C4-2B (cell line): ENCODE measurements at regions not wholly inside any gene's neighbourhood (a gene's known extent, or its start where the extent isn't known, plus 50 kb on each side); places are given as distances from the start of the nearest gene placed in this dataset.

ENCODE experiments used
- H3K27ac ChIP-seq: fragments of 450-650 bp; 2 replicates; pipeline ENCODE4 v1.5.1; 2017
- ZFX ChIP-seq: fragments of 450-650 bp; IDR thresholded peaks from 2 replicates; pipeline ENCODE4 v1.6.1; 2017
- TF ChIP-seq, protein P1 (sequence below): fragments of 450-650 bp; conservative IDR thresholded peaks from 2 replicates; pipeline ENCODE4 v1.5.1; 2017; ENCODE audit warnings: mild to moderate bottlenecking

DNA sequence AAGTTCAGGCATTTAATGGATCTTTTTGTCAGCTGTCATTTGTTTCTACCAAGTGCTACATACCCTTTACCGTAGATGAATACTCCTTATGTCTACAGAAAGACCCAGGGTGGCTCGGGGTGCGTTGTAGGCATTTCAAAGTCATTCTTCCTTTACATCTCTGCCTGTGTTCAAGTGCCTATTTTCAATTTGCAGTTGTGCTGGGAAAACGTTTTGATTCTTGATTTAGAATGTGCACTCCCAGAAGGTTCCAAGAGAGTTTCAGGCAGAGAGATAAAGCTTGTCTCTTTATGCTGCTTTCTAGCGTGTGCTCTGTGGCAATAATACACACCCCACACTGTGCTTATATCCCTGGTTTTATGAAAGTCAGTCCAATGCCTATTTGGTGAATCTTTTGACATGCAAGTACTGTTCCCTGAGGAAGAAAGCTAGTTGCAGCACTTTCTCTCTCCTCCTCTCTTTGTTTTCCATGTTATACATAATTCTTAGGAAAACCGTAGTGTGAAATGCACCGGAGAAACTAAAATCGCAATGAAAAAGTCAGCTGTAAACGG, 828.1 kb upstream of the ZNF608 start:
- H3K27ac ChIP-seq: no peak overlapping the region
- TF ChIP-seq ZFX: no peak
- TF ChIP-seq, protein P1, sequence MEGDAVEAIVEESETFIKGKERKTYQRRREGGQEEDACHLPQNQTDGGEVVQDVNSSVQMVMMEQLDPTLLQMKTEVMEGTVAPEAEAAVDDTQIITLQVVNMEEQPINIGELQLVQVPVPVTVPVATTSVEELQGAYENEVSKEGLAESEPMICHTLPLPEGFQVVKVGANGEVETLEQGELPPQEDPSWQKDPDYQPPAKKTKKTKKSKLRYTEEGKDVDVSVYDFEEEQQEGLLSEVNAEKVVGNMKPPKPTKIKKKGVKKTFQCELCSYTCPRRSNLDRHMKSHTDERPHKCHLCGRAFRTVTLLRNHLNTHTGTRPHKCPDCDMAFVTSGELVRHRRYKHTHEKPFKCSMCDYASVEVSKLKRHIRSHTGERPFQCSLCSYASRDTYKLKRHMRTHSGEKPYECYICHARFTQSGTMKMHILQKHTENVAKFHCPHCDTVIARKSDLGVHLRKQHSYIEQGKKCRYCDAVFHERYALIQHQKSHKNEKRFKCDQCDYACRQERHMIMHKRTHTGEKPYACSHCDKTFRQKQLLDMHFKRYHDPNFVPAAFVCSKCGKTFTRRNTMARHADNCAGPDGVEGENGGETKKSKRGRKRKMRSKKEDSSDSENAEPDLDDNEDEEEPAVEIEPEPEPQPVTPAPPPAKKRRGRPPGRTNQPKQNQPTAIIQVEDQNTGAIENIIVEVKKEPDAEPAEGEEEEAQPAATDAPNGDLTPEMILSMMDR: no peak

DNA sequence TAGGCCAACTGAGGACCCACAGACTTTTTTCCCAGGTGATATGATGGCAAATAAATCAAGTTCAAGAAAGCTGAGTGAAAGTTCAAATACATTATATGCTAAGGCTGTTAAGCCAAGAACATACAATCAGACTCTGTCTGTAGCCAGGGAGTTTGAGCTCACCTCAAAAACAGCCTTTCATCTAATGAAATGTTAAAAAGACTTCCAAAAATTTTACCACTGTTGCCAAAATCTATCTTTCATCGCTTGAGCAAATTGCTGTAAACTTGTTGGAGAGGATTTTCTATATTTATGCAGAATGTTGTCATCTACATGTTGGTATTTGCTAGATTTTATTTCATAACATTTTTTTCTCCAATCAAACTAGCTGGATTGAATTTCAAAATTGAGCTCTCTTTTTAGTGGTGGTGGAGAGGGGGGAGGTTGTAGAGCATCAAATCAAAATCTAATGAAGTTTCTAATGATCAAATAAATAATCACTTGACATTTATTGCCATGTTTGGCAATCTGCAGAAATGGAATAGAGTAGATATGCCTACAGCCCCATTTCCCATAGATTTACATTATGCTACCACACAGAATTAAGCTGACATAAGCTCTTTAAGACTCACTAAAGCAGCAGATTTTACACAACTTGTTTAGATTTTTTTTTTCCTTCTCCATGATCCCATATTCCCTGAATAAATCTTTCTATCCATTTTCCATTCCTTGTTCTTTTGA, 828.9 kb upstream of the ZNF608 start:
- TF ChIP-seq, protein P1: no peak
- H3K27ac ChIP-seq: no peak overlapping the region

DNA sequence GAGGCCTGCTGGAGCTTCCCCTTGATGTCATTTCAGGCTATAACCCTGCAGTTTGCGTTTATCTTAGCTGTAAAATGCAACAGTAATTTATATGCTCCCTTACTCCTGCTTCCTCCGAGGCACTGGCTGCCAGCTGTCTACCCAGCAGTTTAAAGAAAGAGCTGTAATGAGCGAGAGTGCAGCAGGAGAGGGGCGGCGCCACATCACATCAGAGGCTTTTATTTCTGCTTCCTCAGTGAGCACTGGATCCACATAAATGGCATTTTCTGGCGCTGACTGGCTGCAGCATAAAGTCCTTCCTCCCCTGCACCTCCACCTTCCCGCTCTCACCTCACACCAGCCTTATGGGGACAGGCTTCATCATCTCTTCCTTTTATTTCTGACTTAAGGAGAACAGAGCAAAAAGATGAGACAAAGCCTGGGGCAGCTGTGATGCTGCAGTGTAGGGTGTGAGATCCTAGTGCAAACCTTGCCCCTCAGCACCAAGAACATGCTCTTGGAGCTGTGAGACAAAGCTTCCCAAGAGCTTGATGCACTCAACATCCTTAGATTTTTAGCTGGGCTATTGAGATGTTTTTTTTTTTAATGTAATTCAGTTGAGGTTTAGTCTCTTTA, 829.6 kb upstream of the ZNF608 start:
- TF ChIP-seq, protein P1: no peak

DNA sequence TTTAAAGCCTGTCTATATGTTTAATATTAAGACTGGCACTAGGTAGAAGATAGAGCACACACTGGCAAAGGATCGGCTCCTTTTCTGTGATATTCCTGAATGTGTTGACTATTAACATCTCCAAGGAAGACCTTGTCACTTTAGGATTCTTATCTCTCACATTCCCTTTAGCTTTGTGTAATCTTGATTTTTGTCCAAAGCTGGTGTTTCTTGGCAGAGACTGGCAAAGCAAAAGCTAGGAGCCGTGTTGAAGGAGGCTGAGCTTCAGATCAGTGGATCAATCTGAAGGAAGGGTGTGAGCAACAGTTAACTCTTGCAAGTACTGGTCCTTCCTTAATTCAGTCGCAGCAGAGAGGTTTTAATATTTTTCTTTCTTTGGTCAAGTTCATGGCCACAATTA, 830.4 kb upstream of the ZNF608 start:
- no peak for TF ChIP-seq ZFX
- TF ChIP-seq, protein P1: no peak
- no peak overlapping the region for H3K27ac ChIP-seq

More for the DNA sequence above, 829.6 kb upstream of the ZNF608 start:
- no peak overlapping the region for H3K27ac ChIP-seq

DNA sequence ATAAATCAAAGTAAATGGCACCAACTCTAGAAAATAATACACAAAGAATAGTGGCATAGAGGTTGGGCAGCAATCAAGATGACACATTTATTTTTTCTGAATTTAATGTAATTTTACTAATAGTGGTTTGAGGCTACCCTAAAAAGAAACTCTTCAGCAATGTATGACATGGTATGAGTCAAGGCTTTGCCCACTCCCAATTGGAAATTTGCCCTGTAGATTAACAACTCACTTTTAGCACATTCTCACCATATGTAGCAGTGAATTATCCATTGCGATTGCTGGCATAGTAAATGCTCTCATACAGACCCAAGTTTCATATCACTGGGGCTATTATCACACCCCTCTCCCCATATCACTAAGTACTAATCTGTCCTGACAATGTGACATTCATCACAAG, 832.1 kb upstream of the ZNF608 start:
- TF ChIP-seq, protein P1: no peak
- TF ChIP-seq ZFX: no peak
- H3K27ac ChIP-seq: no peak overlapping the region

DNA sequence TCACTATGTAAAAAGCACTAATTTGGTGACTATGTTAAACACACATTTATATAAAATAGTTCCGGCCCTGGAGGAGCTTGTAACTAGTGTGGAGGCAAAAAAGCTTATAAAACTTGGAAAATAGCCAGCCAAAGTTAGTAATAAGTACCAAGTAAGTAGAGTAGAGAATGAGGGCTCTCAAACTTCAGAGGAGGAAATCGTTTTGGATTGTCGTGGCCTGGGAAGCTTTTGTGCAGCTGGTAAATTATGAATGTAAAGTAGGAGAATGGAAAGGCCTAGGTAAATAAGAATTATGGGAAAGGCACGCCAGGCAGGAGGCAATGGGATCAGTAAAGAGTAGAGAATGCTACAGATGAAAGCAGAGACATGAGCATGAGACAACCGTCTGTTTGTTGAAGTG, 832.7 kb upstream of the ZNF608 start:
- no peak for TF ChIP-seq ZFX
- TF ChIP-seq, protein P1: no peak
- H3K27ac ChIP-seq: no peak overlapping the region

DNA sequence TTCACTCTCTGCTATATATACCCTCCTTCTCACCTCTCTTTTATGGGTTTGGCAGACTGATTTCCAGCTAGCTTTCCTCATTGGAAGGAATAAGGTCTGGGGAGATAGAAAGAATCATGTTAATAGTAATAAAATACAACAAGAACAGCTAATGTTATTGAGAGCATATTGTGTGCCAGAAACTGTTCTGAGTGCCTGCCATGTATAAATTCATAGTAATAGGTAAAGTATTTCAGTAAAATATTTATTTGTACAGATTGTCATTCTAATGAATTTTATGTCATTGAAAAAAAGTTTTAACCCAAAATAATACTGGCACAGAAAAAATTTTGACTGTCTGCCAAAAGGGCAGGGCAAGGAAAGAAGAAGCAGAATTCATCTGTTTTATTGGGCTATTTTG, 834.9 kb upstream of the ZNF608 start:
- TF ChIP-seq, protein P1: no peak
- no peak for TF ChIP-seq ZFX
- no peak overlapping the region for H3K27ac ChIP-seq
